SU-DHL-6 (cell line): ENCODE measurements at regions not wholly inside any gene's neighbourhood (a gene's known extent, or its start where the extent isn't known, plus 50 kb on each side); places are given as distances from the start of the nearest gene placed in this dataset.

Experiments used
- EZH2phosphoT487 ChIP-seq: fragments of 200-600 bp; sonication (generic), shearing (Covaris generic); conservative IDR thresholded peaks from 2 replicates; pipeline ENCODE4 v1.6.1; 2018; ENCODE audit warnings: mild to moderate bottlenecking, antibody characterized with exemption, low read length, moderate library complexity, mixed read lengths
- TF ChIP-seq, protein P1 (sequence below): fragments of 200-600 bp; sonication (generic); IDR thresholded peaks from one replicate; pipeline ENCODE4 v1.5.1; 2017; ENCODE audit warnings: antibody characterized with exemption, mild to moderate bottlenecking, low read length, moderate library complexity; ENCODE audit not compliant: insufficient read depth, poor library complexity, severe bottlenecking

DNA sequence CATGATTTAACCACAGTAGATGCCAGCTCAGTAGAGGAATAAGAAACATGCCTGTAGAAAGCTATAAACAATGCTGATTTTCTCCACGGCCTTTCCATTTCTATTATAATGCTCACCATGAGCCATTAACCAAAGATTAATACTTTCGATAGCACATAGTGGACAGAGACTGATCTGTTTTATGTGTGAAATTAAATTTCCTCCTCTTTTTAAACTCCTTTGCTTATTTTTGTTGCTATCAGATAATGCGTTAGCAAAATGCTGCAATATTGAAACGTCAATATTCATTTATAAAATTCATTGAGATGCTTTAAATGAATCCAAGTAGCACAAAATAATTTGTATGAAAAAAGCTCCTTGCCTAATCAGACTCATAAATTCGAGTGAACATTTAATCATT is 1807.9 kb downstream of the MRPL39 start:
- TF ChIP-seq, protein P1, sequence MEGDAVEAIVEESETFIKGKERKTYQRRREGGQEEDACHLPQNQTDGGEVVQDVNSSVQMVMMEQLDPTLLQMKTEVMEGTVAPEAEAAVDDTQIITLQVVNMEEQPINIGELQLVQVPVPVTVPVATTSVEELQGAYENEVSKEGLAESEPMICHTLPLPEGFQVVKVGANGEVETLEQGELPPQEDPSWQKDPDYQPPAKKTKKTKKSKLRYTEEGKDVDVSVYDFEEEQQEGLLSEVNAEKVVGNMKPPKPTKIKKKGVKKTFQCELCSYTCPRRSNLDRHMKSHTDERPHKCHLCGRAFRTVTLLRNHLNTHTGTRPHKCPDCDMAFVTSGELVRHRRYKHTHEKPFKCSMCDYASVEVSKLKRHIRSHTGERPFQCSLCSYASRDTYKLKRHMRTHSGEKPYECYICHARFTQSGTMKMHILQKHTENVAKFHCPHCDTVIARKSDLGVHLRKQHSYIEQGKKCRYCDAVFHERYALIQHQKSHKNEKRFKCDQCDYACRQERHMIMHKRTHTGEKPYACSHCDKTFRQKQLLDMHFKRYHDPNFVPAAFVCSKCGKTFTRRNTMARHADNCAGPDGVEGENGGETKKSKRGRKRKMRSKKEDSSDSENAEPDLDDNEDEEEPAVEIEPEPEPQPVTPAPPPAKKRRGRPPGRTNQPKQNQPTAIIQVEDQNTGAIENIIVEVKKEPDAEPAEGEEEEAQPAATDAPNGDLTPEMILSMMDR = no peak
- no peak for TF ChIP-seq EZH2phosphoT487
